H1 (cell line): ENCODE measurements at regions not wholly inside any gene's neighbourhood (a gene's known extent, or its start where the extent isn't known, plus 50 kb on each side); places are given as distances from the start of the nearest gene placed in this dataset.

Source experiments
- CTCF ChIA-PET: fragments of 300-600 bp; sonication (Branson Sonifier 250); formaldehyde crosslinking; loops from one replicate; lab custom pipeline; 2021; ENCODE audit not compliant: partially characterized antibody; lab: Charles Lee
- POLR2A ChIA-PET: fragments of 300-600 bp; sonication (Branson Sonifier 250); formaldehyde crosslinking; loops from one replicate; lab custom pipeline; 2021; ENCODE audit warnings: inconsistent platforms; ENCODE audit not compliant: partially characterized antibody; lab: Charles Lee
- DNase-seq, 2 experiments: peaks; one replicate each; pipeline versions ENCODE4 v3.0.0 to v3.0.0-alpha.2; 2010 to 2022; ENCODE audit warnings: low spot score in 2 of 2, low read depth in 1 of 2, mixed read lengths in 1 of 2
- FAIRE-seq: peaks from 2 replicates; lab custom pipeline; 2011; peaks lifted over from hg19 to GRCh38; lab: Jason Lieb, UNC
- H2AFZ ChIP-seq: 2 replicates; pipeline ENCODE4 v1.8.1; 2012; ENCODE audit warnings: low read length, inconsistent platforms
- H2AK5ac ChIP-seq: 2 replicates; pipeline ENCODE4 v1.6.1; 2013; ENCODE audit warnings: low read depth, low read length
- H2BK120ac ChIP-seq: replicated peaks from 2 replicates; pipeline ENCODE3; 2013; ENCODE audit warnings: low read depth, low read length, inconsistent platforms
- H2BK12ac ChIP-seq: 2 replicates; pipeline ENCODE4 v1.6.1; 2013; ENCODE audit warnings: low read depth, low read length
- H2BK15ac ChIP-seq: 2 replicates; pipeline ENCODE4 v1.6.1; 2013; ENCODE audit warnings: low read length
- H2BK20ac ChIP-seq: 2 replicates; pipeline ENCODE4 v1.6.1; 2013; ENCODE audit warnings: low read length
- H2BK5ac ChIP-seq: 2 replicates; pipeline ENCODE4 v1.6.1; 2013; ENCODE audit warnings: low read depth, low read length
- H3K14ac ChIP-seq: 2 replicates; pipeline ENCODE4 v1.6.1; 2013; ENCODE audit warnings: inconsistent platforms; ENCODE audit not compliant: insufficient read length
- H3K18ac ChIP-seq: 2 replicates; pipeline ENCODE4 v1.6.1; 2013; ENCODE audit warnings: low read length; ENCODE audit errors: extremely low read depth
- H3K23ac ChIP-seq: 2 replicates; pipeline ENCODE4 v1.6.1; 2013; ENCODE audit warnings: inconsistent platforms; ENCODE audit not compliant: insufficient read length
- H3K23me2 ChIP-seq: 2 replicates; pipeline ENCODE4 v1.6.1; 2013; ENCODE audit warnings: low read depth, low read length
- H3K27ac ChIP-seq: 2 replicates; pipeline ENCODE4 v1.6.1; 2011; ENCODE audit warnings: low read depth, low read length, inconsistent platforms
- H3K27me3 ChIP-seq, 4 experiments: replicated peaks in 1 of 4; 1 replicate in 1 of 4; 2 replicates in 3 of 4; pipeline versions ENCODE4 v1.6.1 to v1.8.1; 2011 to 2013; ENCODE audit warnings: low read length in 3 of 4, mild to moderate bottlenecking in 3 of 4, inconsistent platforms in 2 of 4, mixed read lengths in 2 of 4, moderate library complexity in 1 of 4; ENCODE audit not compliant: control insufficient read depth in 3 of 4, insufficient read depth in 3 of 4; ENCODE audit errors: extremely low read depth in 1 of 4
- H3K36me3 ChIP-seq, 4 experiments: 2 replicates each; pipeline versions ENCODE4 v1.6.1 to v1.8.1; 2011 to 2013; ENCODE audit warnings: mild to moderate bottlenecking in 4 of 4, low read length in 3 of 4, moderate library complexity in 2 of 4, control low read depth in 1 of 4, inconsistent platforms in 1 of 4; ENCODE audit not compliant: insufficient read depth in 4 of 4, control insufficient read depth in 2 of 4
- H3K4ac ChIP-seq: replicated peaks from 2 replicates; pipeline ENCODE3; 2013; ENCODE audit warnings: low read length, low read depth, mixed read lengths, inconsistent platforms; ENCODE audit not compliant: insufficient read length
- H3K4me1 ChIP-seq, 4 experiments: replicated peaks in 1 of 4; 1 replicate in 1 of 4; 2 replicates in 3 of 4; pipeline versions ENCODE4 v1.6.1 to v1.8.1; 2011 to 2013; ENCODE audit warnings: low read length in 3 of 4, inconsistent platforms in 2 of 4, mixed read lengths in 1 of 4; ENCODE audit not compliant: insufficient read depth in 4 of 4, control insufficient read depth in 3 of 4
- H3K4me2 ChIP-seq, 2 experiments: 2 replicates each; pipeline versions ENCODE4 v1.6.1 to v1.8.1; 2011 to 2013; ENCODE audit warnings: low read depth in 2 of 2, low read length in 2 of 2, control low read depth in 1 of 2, inconsistent platforms in 1 of 2, mild to moderate bottlenecking in 1 of 2; ENCODE audit not compliant: insufficient read depth in 1 of 2
- H3K4me3 ChIP-seq, 4 experiments: fragments of 200-600, 300-600 bp in 1 of 4; sonication (generic), shearing (Covaris generic), sonication (Bioruptor Twin) in 1 of 4; 2 replicates each; pipeline versions ENCODE4 v1.5.1 to v1.8.1; 2011 to 2016; ENCODE audit warnings: low read length in 4 of 4, low read depth in 3 of 4, control low read depth in 2 of 4, inconsistent platforms in 2 of 4, mild to moderate bottlenecking in 2 of 4, mixed read lengths in 1 of 4, moderate library complexity in 1 of 4; ENCODE audit not compliant: insufficient read depth in 2 of 4; ENCODE audit errors: extremely low read depth in 1 of 4
- H3K56ac ChIP-seq: replicated peaks from 2 replicates; pipeline ENCODE3; 2013; ENCODE audit warnings: low read depth, mild to moderate bottlenecking, mixed read lengths, low read length, inconsistent platforms; ENCODE audit not compliant: insufficient read length
- H3K79me1 ChIP-seq: 2 replicates; pipeline ENCODE4 v1.6.1; 2013; ENCODE audit warnings: low read depth, low read length, control low read depth
- H3K79me2 ChIP-seq, 2 experiments: 2 replicates each; pipeline versions ENCODE4 v1.6.1 to v1.8.1; 2012 to 2013; ENCODE audit warnings: low read length in 2 of 2, mild to moderate bottlenecking in 2 of 2, inconsistent platforms in 1 of 2; ENCODE audit not compliant: insufficient read depth in 2 of 2, control insufficient read depth in 1 of 2
- H3K9ac ChIP-seq, 4 experiments: replicated peaks in 1 of 4; 1 replicate in 1 of 4; 2 replicates in 3 of 4; pipeline versions ENCODE4 v1.6.1 to v1.8.1; 2011 to 2013; ENCODE audit warnings: low read depth in 3 of 4, low read length in 3 of 4, control low read depth in 2 of 4, mild to moderate bottlenecking in 2 of 4, moderate library complexity in 2 of 4, inconsistent platforms in 1 of 4; ENCODE audit errors: extremely low read depth in 1 of 4
- H3K9me3 ChIP-seq, 2 experiments: 2 replicates each; pipeline versions ENCODE4 v1.6.1 to v1.8.1; 2012 to 2013; ENCODE audit warnings: mild to moderate bottlenecking in 2 of 2, moderate library complexity in 2 of 2, control low read depth in 1 of 2, inconsistent platforms in 1 of 2, low read depth in 1 of 2, low read length in 1 of 2, mixed read lengths in 1 of 2; ENCODE audit not compliant: insufficient read depth in 2 of 2
- H4K20me1 ChIP-seq, 2 experiments: replicated peaks in 1 of 2; 2 replicates each; pipeline versions ENCODE3 to v1.8.1; 2011 to 2013; ENCODE audit warnings: inconsistent platforms in 2 of 2, low read length in 2 of 2, mild to moderate bottlenecking in 1 of 2; ENCODE audit not compliant: insufficient read depth in 2 of 2, control insufficient read depth in 1 of 2
- H4K5ac ChIP-seq: 2 replicates; pipeline ENCODE4 v1.6.1; 2013; ENCODE audit warnings: low read length, low read depth, mixed read lengths, inconsistent platforms; ENCODE audit not compliant: insufficient read length
- H4K8ac ChIP-seq: 2 replicates; pipeline ENCODE4 v1.8.0; 2013; ENCODE audit warnings: mild to moderate bottlenecking, moderate library complexity, low read length, inconsistent platforms; ENCODE audit not compliant: insufficient read depth; ENCODE audit errors: extremely low read depth
- H4K91ac ChIP-seq: replicated peaks from 2 replicates; pipeline ENCODE3; 2013; ENCODE audit warnings: low read length, mixed read lengths, inconsistent platforms; ENCODE audit not compliant: insufficient read length
- EP300 ChIP-seq, 2 experiments: IDR thresholded peaks; 1 replicate in 1 of 2; 2 replicates in 1 of 2; pipeline ENCODE4 v1.6.1; 2011 to 2012; ENCODE audit warnings: low read depth in 2 of 2, low read length in 2 of 2, mild to moderate bottlenecking in 2 of 2, borderline replicate concordance in 1 of 2, inconsistent platforms in 1 of 2, moderate library complexity in 1 of 2
- JUN ChIP-seq: IDR thresholded peaks from 2 replicates; pipeline ENCODE4 v1.6.1; 2011; ENCODE audit warnings: low read depth, mild to moderate bottlenecking, improper control_type of control experiment, low read length
- NANOG ChIP-seq: IDR thresholded peaks from 2 replicates; pipeline ENCODE4 v1.6.1; 2011; ENCODE audit warnings: low read length, low read depth, mild to moderate bottlenecking, inconsistent platforms; ENCODE audit not compliant: insufficient read depth, poor library complexity, severe bottlenecking
- TEAD4 ChIP-seq: IDR thresholded peaks from 2 replicates; pipeline ENCODE4 v1.6.1; 2012; ENCODE audit warnings: low read depth, low read length, inconsistent platforms, mixed read lengths
- WGBS, 2 experiments: shearing (Covaris generic) in 1 of 2; methylation state at CpG; one replicate each; pipeline versions ENCODE4 v1.1.6 to v1.1.7; 2013 to 2015; ENCODE audit warnings: low lambda C conversion rate in 2 of 2, mixed read lengths in 2 of 2, inconsistent platforms in 1 of 2, low coverage in 1 of 2, missing lambda C conversion rate in 1 of 2; ENCODE audit not compliant: insufficient replicate concordance in 2 of 2, insufficient coverage in 1 of 2, insufficient read length in 1 of 2; ENCODE audit errors: extremely low coverage in 1 of 2, missing lambda C conversion rate in 1 of 2; 5-methylcytosine and 5-hydroxymethylcytosine counted together
- TF ChIP-seq, protein P1 (sequence below): IDR thresholded peaks from 2 replicates; pipeline ENCODE4 v1.6.1; 2012; ENCODE audit warnings: inconsistent platforms

DNA sequence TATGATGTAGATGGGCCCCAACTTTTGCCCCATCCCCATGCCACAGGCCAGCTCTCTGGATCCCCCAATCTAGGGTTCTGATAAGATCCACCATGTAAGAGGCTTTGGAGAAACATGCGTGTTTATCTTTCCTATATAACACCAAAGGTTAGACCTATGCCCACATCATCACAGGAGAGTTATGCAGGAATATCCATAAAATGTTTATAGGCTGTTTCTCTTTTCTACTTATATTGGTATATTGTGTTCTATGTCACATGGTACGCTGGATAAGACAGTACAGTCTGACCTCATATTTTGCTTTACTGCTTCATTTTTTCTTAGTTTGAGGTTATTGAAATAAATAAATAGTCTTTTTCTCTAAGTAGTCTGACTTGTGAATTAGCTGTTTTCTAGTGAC lies 1013.9 kb upstream of the GYPC start:
- Histone ChIP-seq H3K79me2 (no peaks in the 10 kb centered on the region), H4K5ac (no peak overlapping the region), H3K4ac (no peak overlapping the region), H3K27me3 (no peaks in the 10 kb centered on the region), H3K56ac (no peak overlapping the region), H3K4me1 (no peaks in the 10 kb centered on the region; a peak in 1 of 7 replicates), H2BK120ac (no peak overlapping the region), H2BK12ac (no peak overlapping the region), H3K14ac (no peak overlapping the region), H3K4me2 (no peak overlapping the region), H3K4me3 (no peak overlapping the region), H3K9ac (no peak overlapping the region), H3K36me3 (no peaks in the 10 kb centered on the region), H3K27ac (no peak overlapping the region), H2BK5ac (no peak overlapping the region), H3K9me3 (no peaks in the 10 kb centered on the region), H4K8ac (no peak overlapping the region), H3K18ac (no peak overlapping the region), H2AK5ac (no peak overlapping the region), H2AFZ (no peak overlapping the region), H2BK20ac (no peak overlapping the region), H4K91ac (no peak overlapping the region), H4K20me1 (no peaks in the 10 kb centered on the region), H3K23me2 (no peaks in the 10 kb centered on the region), H3K23ac (no peak overlapping the region), H3K79me1 (no peaks in the 10 kb centered on the region), H2BK15ac (no peak overlapping the region)
- FAIRE-seq: no peak
- 97% methylated on average over 2 of the region's 2 CpGs; no CpG with 5 or more reads in 1 of the 2 experiments for WGBS, 2 experiments
- CTCF ChIA-PET: interaction anchor here (0.7 to 2.5 kb wide), 3 partner anchors 15 to 585 kb away, joined by 3 to 7 read pairs (median 3); no protein-coding TSS in a partner anchor
- POLR2A ChIA-PET: no interaction called here
- DNase-seq: no peak
- TF ChIP-seq JUN (no peak), NANOG (no peak), EP300 (IDR thresholded peaks at IDR 0.05; ENCODE audit: borderline replicate concordance in 1 of 2, low read depth in 2 of 2, low read length in 2 of 2) (no peak), TEAD4 (no peak)
- TF ChIP-seq, protein P1, sequence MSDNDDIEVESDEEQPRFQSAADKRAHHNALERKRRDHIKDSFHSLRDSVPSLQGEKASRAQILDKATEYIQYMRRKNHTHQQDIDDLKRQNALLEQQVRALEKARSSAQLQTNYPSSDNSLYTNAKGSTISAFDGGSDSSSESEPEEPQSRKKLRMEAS: no peak
